ENCODE measurements at regions not wholly inside any gene's neighbourhood (a gene's known extent, or its start where the extent isn't known, plus 50 kb on each side); places are given as distances from the start of the nearest gene placed in this dataset.

- Histone ChIP-seq H3K56ac (replicated peaks; ENCODE audit: insufficient read length, low read depth, low read length) (no peak overlapping the region), H2BK15ac (ENCODE audit: low read length) (no peak overlapping the region), H3K27ac (ENCODE audit: low read depth, low read length) (no peak overlapping the region), H4K8ac (ENCODE audit: extremely low read depth, insufficient read depth, low read length) (no peak overlapping the region), H4K20me1 (replicated peaks in 1 of 2; ENCODE audit: control insufficient read depth in 1 of 2, insufficient read depth in 2 of 2, low read length in 2 of 2) (no peaks in the 10 kb centered on the region), H3K79me1 (ENCODE audit: low read depth, low read length) (no peaks in the 10 kb centered on the region), H4K5ac (ENCODE audit: insufficient read length, low read depth, low read length) (no peak overlapping the region), H3K4ac (replicated peaks; ENCODE audit: insufficient read length, low read depth, low read length) (no peak overlapping the region), H3K36me3 (ENCODE audit: control insufficient read depth in 2 of 4, insufficient read depth in 4 of 4, low read length in 3 of 4) (no peaks in the 10 kb centered on the region), H2AFZ (ENCODE audit: low read length) (no peak overlapping the region), H3K9me3 (ENCODE audit: insufficient read depth in 2 of 2, low read depth in 1 of 2, low read length in 1 of 2) (no peaks in the 10 kb centered on the region), H3K9ac (replicated peaks in 1 of 4; ENCODE audit: extremely low read depth in 1 of 4, low read depth in 3 of 4, low read length in 3 of 4) (no peak overlapping the region), H2BK120ac (replicated peaks; ENCODE audit: low read depth, low read length) (no peak overlapping the region), H2AK5ac (ENCODE audit: low read depth, low read length) (no peak overlapping the region), H3K23ac (ENCODE audit: insufficient read length) (no peak overlapping the region), H3K23me2 (ENCODE audit: low read depth, low read length) (no peaks in the 10 kb centered on the region), H2BK5ac (ENCODE audit: low read depth, low read length) (no peak overlapping the region), H3K14ac (ENCODE audit: insufficient read length) (no peak overlapping the region), H3K18ac (ENCODE audit: extremely low read depth, low read length) (no peak overlapping the region), H3K4me2 (ENCODE audit: insufficient read depth in 1 of 2, low read depth in 2 of 2, low read length in 2 of 2) (no peak overlapping the region), H2BK12ac (ENCODE audit: low read depth, low read length) (no peak overlapping the region), H4K91ac (replicated peaks; ENCODE audit: insufficient read length, low read length) (no peak overlapping the region), H2BK20ac (ENCODE audit: low read length) (no peak overlapping the region), H3K27me3 (replicated peaks in 1 of 4; ENCODE audit: control insufficient read depth in 3 of 4, extremely low read depth in 1 of 4, insufficient read depth in 3 of 4, low read length in 3 of 4) (no peaks in the 10 kb centered on the region), H3K4me3 (ENCODE audit: extremely low read depth in 1 of 4, insufficient read depth in 2 of 4, low read depth in 3 of 4, low read length in 4 of 4) (no peak overlapping the region), H3K79me2 (ENCODE audit: control insufficient read depth in 1 of 2, insufficient read depth in 2 of 2, low read length in 2 of 2) (no peaks in the 10 kb centered on the region), H3K4me1 (replicated peaks in 1 of 4; ENCODE audit: control insufficient read depth in 3 of 4, insufficient read depth in 4 of 4, low read length in 3 of 4) (peaks cover 3 to 11% (median 5%) of the 10 kb centered on the region in 4 experiments; a peak in 6 of 7 replicates)
- CTCF ChIA-PET (ENCODE audit: partially characterized antibody), result interaction anchor here (0.9 to 6.1 kb wide), 7 partner anchors 9 to 345 kb away, joined by 3 to 37 read pairs (median 4); no protein-coding TSS in a partner anchor
- no peak for FAIRE-seq
- POLR2A ChIA-PET (ENCODE audit: partially characterized antibody), result no interaction called here
- WGBS, 2 experiments (ENCODE audit: extremely low coverage in 1 of 2, insufficient coverage in 1 of 2, insufficient read length in 1 of 2, insufficient replicate concordance in 2 of 2, low coverage in 1 of 2, low lambda C conversion rate in 2 of 2, missing lambda C conversion rate in 1 of 2), result 90% methylated on average over 4 of the region's 4 CpGs; no CpG with 5 or more reads in 1 of the 2 experiments
- no peak for DNase-seq (ENCODE audit: low read depth in 1 of 2, low spot score in 2 of 2)
- TF ChIP-seq TAF1 (IDR thresholded peaks at IDR 0.05; ENCODE audit: low read depth, low read length) (no peak), POU5F1 (IDR thresholded peaks at IDR 0.05; ENCODE audit: low read depth, low read length) (no peak), KDM5A (IDR thresholded peaks at IDR 0.05; ENCODE audit: low read length) (no peak), YY1 (IDR thresholded peaks at IDR 0.05; ENCODE audit: low read depth, low read length) (no peak), CTBP2 (IDR thresholded peaks at IDR 0.05; ENCODE audit: borderline replicate concordance, insufficient read depth, insufficient read length, low read length) (no peak), E2F6 (IDR thresholded peaks at IDR 0.05) (no peak), CBX8 (IDR thresholded peaks at IDR 0.05; ENCODE audit: borderline replicate concordance, low read depth, low read length) (no peak), KDM4A (IDR thresholded peaks at IDR 0.05; ENCODE audit: low read depth, low read length, severe bottlenecking) (no peak), SAP30 (IDR thresholded peaks at IDR 0.05; ENCODE audit: insufficient read depth, insufficient replicate concordance, low read length) (no peak), SP4 (IDR thresholded peaks at IDR 0.05; ENCODE audit: low read length) (no peak), EGR1 (IDR thresholded peaks at IDR 0.05; ENCODE audit: borderline replicate concordance, low read depth, low read length) (no peak), RAD21 (IDR thresholded peaks at IDR 0.05 in 1 of 2, conservative IDR thresholded peaks at IDR 0.05 in 1 of 2; ENCODE audit: low read depth in 2 of 2, low read length in 2 of 2) (no peak), SIRT6 (IDR thresholded peaks at IDR 0.05; ENCODE audit: low read length) (no peak)
Measured at GRCh38 chr3:38992117-38992760, 59.5 kb downstream of the SCN11A start.

All from H1 (cell line).